H1 (cell line): ENCODE measurements at regions not wholly inside any gene's neighbourhood (a gene's known extent, or its start where the extent isn't known, plus 50 kb on each side); places are given as distances from the start of the nearest gene placed in this dataset.

Source experiments
- CTCF ChIA-PET: fragments of 300-600 bp; sonication (Branson Sonifier 250); formaldehyde crosslinking; loops from one replicate; lab custom pipeline; 2021; ENCODE audit not compliant: partially characterized antibody; lab: Charles Lee
- POLR2A ChIA-PET: fragments of 300-600 bp; sonication (Branson Sonifier 250); formaldehyde crosslinking; loops from one replicate; lab custom pipeline; 2021; ENCODE audit warnings: inconsistent platforms; ENCODE audit not compliant: partially characterized antibody; lab: Charles Lee
- DNase-seq, 2 experiments: peaks; one replicate each; pipeline versions ENCODE4 v3.0.0 to v3.0.0-alpha.2; 2010 to 2022; ENCODE audit warnings: low spot score in 2 of 2, low read depth in 1 of 2, mixed read lengths in 1 of 2
- FAIRE-seq: peaks from 2 replicates; lab custom pipeline; 2011; peaks lifted over from hg19 to GRCh38; lab: Jason Lieb, UNC
- H2AFZ ChIP-seq: 2 replicates; pipeline ENCODE4 v1.8.1; 2012; ENCODE audit warnings: low read length, inconsistent platforms
- H2AK5ac ChIP-seq: 2 replicates; pipeline ENCODE4 v1.6.1; 2013; ENCODE audit warnings: low read depth, low read length
- H2BK120ac ChIP-seq: replicated peaks from 2 replicates; pipeline ENCODE3; 2013; ENCODE audit warnings: low read depth, low read length, inconsistent platforms
- H2BK12ac ChIP-seq: 2 replicates; pipeline ENCODE4 v1.6.1; 2013; ENCODE audit warnings: low read depth, low read length
- H2BK15ac ChIP-seq: 2 replicates; pipeline ENCODE4 v1.6.1; 2013; ENCODE audit warnings: low read length
- H2BK20ac ChIP-seq: 2 replicates; pipeline ENCODE4 v1.6.1; 2013; ENCODE audit warnings: low read length
- H2BK5ac ChIP-seq: 2 replicates; pipeline ENCODE4 v1.6.1; 2013; ENCODE audit warnings: low read depth, low read length
- H3K14ac ChIP-seq: 2 replicates; pipeline ENCODE4 v1.6.1; 2013; ENCODE audit warnings: inconsistent platforms; ENCODE audit not compliant: insufficient read length
- H3K18ac ChIP-seq: 2 replicates; pipeline ENCODE4 v1.6.1; 2013; ENCODE audit warnings: low read length; ENCODE audit errors: extremely low read depth
- H3K23ac ChIP-seq: 2 replicates; pipeline ENCODE4 v1.6.1; 2013; ENCODE audit warnings: inconsistent platforms; ENCODE audit not compliant: insufficient read length
- H3K23me2 ChIP-seq: 2 replicates; pipeline ENCODE4 v1.6.1; 2013; ENCODE audit warnings: low read depth, low read length
- H3K27ac ChIP-seq: 2 replicates; pipeline ENCODE4 v1.6.1; 2011; ENCODE audit warnings: low read depth, low read length, inconsistent platforms
- H3K27me3 ChIP-seq, 4 experiments: replicated peaks in 1 of 4; 1 replicate in 1 of 4; 2 replicates in 3 of 4; pipeline versions ENCODE4 v1.6.1 to v1.8.1; 2011 to 2013; ENCODE audit warnings: low read length in 3 of 4, mild to moderate bottlenecking in 3 of 4, inconsistent platforms in 2 of 4, mixed read lengths in 2 of 4, moderate library complexity in 1 of 4; ENCODE audit not compliant: control insufficient read depth in 3 of 4, insufficient read depth in 3 of 4; ENCODE audit errors: extremely low read depth in 1 of 4
- H3K36me3 ChIP-seq, 4 experiments: 2 replicates each; pipeline versions ENCODE4 v1.6.1 to v1.8.1; 2011 to 2013; ENCODE audit warnings: mild to moderate bottlenecking in 4 of 4, low read length in 3 of 4, moderate library complexity in 2 of 4, control low read depth in 1 of 4, inconsistent platforms in 1 of 4; ENCODE audit not compliant: insufficient read depth in 4 of 4, control insufficient read depth in 2 of 4
- H3K4ac ChIP-seq: replicated peaks from 2 replicates; pipeline ENCODE3; 2013; ENCODE audit warnings: low read length, low read depth, mixed read lengths, inconsistent platforms; ENCODE audit not compliant: insufficient read length
- H3K4me1 ChIP-seq, 4 experiments: replicated peaks in 1 of 4; 1 replicate in 1 of 4; 2 replicates in 3 of 4; pipeline versions ENCODE4 v1.6.1 to v1.8.1; 2011 to 2013; ENCODE audit warnings: low read length in 3 of 4, inconsistent platforms in 2 of 4, mixed read lengths in 1 of 4; ENCODE audit not compliant: insufficient read depth in 4 of 4, control insufficient read depth in 3 of 4
- H3K4me2 ChIP-seq, 2 experiments: 2 replicates each; pipeline versions ENCODE4 v1.6.1 to v1.8.1; 2011 to 2013; ENCODE audit warnings: low read depth in 2 of 2, low read length in 2 of 2, control low read depth in 1 of 2, inconsistent platforms in 1 of 2, mild to moderate bottlenecking in 1 of 2; ENCODE audit not compliant: insufficient read depth in 1 of 2
- H3K4me3 ChIP-seq, 4 experiments: fragments of 200-600, 300-600 bp in 1 of 4; sonication (generic), shearing (Covaris generic), sonication (Bioruptor Twin) in 1 of 4; 2 replicates each; pipeline versions ENCODE4 v1.5.1 to v1.8.1; 2011 to 2016; ENCODE audit warnings: low read length in 4 of 4, low read depth in 3 of 4, control low read depth in 2 of 4, inconsistent platforms in 2 of 4, mild to moderate bottlenecking in 2 of 4, mixed read lengths in 1 of 4, moderate library complexity in 1 of 4; ENCODE audit not compliant: insufficient read depth in 2 of 4; ENCODE audit errors: extremely low read depth in 1 of 4
- H3K56ac ChIP-seq: replicated peaks from 2 replicates; pipeline ENCODE3; 2013; ENCODE audit warnings: low read depth, mild to moderate bottlenecking, mixed read lengths, low read length, inconsistent platforms; ENCODE audit not compliant: insufficient read length
- H3K79me1 ChIP-seq: 2 replicates; pipeline ENCODE4 v1.6.1; 2013; ENCODE audit warnings: low read depth, low read length, control low read depth
- H3K79me2 ChIP-seq, 2 experiments: 2 replicates each; pipeline versions ENCODE4 v1.6.1 to v1.8.1; 2012 to 2013; ENCODE audit warnings: low read length in 2 of 2, mild to moderate bottlenecking in 2 of 2, inconsistent platforms in 1 of 2; ENCODE audit not compliant: insufficient read depth in 2 of 2, control insufficient read depth in 1 of 2
- H3K9ac ChIP-seq, 4 experiments: replicated peaks in 1 of 4; 1 replicate in 1 of 4; 2 replicates in 3 of 4; pipeline versions ENCODE4 v1.6.1 to v1.8.1; 2011 to 2013; ENCODE audit warnings: low read depth in 3 of 4, low read length in 3 of 4, control low read depth in 2 of 4, mild to moderate bottlenecking in 2 of 4, moderate library complexity in 2 of 4, inconsistent platforms in 1 of 4; ENCODE audit errors: extremely low read depth in 1 of 4
- H3K9me3 ChIP-seq, 2 experiments: 2 replicates each; pipeline versions ENCODE4 v1.6.1 to v1.8.1; 2012 to 2013; ENCODE audit warnings: mild to moderate bottlenecking in 2 of 2, moderate library complexity in 2 of 2, control low read depth in 1 of 2, inconsistent platforms in 1 of 2, low read depth in 1 of 2, low read length in 1 of 2, mixed read lengths in 1 of 2; ENCODE audit not compliant: insufficient read depth in 2 of 2
- H4K20me1 ChIP-seq, 2 experiments: replicated peaks in 1 of 2; 2 replicates each; pipeline versions ENCODE3 to v1.8.1; 2011 to 2013; ENCODE audit warnings: inconsistent platforms in 2 of 2, low read length in 2 of 2, mild to moderate bottlenecking in 1 of 2; ENCODE audit not compliant: insufficient read depth in 2 of 2, control insufficient read depth in 1 of 2
- H4K5ac ChIP-seq: 2 replicates; pipeline ENCODE4 v1.6.1; 2013; ENCODE audit warnings: low read length, low read depth, mixed read lengths, inconsistent platforms; ENCODE audit not compliant: insufficient read length
- H4K8ac ChIP-seq: 2 replicates; pipeline ENCODE4 v1.8.0; 2013; ENCODE audit warnings: mild to moderate bottlenecking, moderate library complexity, low read length, inconsistent platforms; ENCODE audit not compliant: insufficient read depth; ENCODE audit errors: extremely low read depth
- H4K91ac ChIP-seq: replicated peaks from 2 replicates; pipeline ENCODE3; 2013; ENCODE audit warnings: low read length, mixed read lengths, inconsistent platforms; ENCODE audit not compliant: insufficient read length
- WGBS, 2 experiments: shearing (Covaris generic) in 1 of 2; methylation state at CpG; one replicate each; pipeline versions ENCODE4 v1.1.6 to v1.1.7; 2013 to 2015; ENCODE audit warnings: low lambda C conversion rate in 2 of 2, mixed read lengths in 2 of 2, inconsistent platforms in 1 of 2, low coverage in 1 of 2, missing lambda C conversion rate in 1 of 2; ENCODE audit not compliant: insufficient replicate concordance in 2 of 2, insufficient coverage in 1 of 2, insufficient read length in 1 of 2; ENCODE audit errors: extremely low coverage in 1 of 2, missing lambda C conversion rate in 1 of 2; 5-methylcytosine and 5-hydroxymethylcytosine counted together
- TF ChIP-seq, protein P1 (sequence below): fragments of 300-600 bp; sonication (generic); IDR thresholded peaks from 2 replicates; pipeline ENCODE4 v1.7.1; 2012; ENCODE audit warnings: low read length, moderate library complexity, mild to moderate bottlenecking, inconsistent platforms; ENCODE audit not compliant: insufficient replicate concordance

DNA sequence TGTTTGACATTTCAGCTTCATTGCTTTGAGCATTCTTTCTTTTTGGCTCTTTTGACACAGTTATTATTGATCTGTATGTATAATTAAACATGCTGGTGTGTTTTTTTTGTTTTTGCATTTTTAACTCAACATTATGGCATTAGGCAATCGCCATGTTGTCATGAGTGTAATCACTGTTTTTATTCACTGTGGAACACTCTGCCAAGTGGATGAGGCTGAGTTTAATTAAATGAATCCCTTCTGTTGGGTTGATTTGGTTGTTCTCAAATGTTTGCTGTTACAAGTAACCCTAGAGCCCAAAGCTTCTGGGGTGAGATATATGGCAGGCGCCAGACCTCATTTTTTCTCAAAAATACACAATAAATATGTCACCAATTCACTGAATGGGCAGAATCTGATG lies 428.1 kb downstream of the MATN1 start:
- Histone ChIP-seq H3K27ac (no peak overlapping the region), H3K14ac (no peak overlapping the region), H3K56ac (no peak overlapping the region), H2BK20ac (no peak overlapping the region), H3K27me3 (no peaks in the 10 kb centered on the region), H3K23ac (no peak overlapping the region), H3K9ac (no peak overlapping the region), H3K18ac (no peak overlapping the region), H3K4me3 (no peak overlapping the region), H2BK5ac (no peak overlapping the region), H2BK15ac (no peak overlapping the region), H2BK12ac (no peak overlapping the region), H3K23me2 (no peaks in the 10 kb centered on the region), H3K79me1 (no peaks in the 10 kb centered on the region), H4K5ac (no peak overlapping the region), H4K8ac (no peak overlapping the region), H2BK120ac (no peak overlapping the region), H2AK5ac (no peak overlapping the region), H3K9me3 (peaks cover 9 to 17% of the 10 kb centered on the region in 2 experiments), H2AFZ (no peak overlapping the region), H3K4me2 (no peak overlapping the region), H3K36me3 (no peaks in the 10 kb centered on the region), H3K4me1 (no peaks in the 10 kb centered on the region), H3K4ac (no peak overlapping the region), H4K20me1 (no peaks in the 10 kb centered on the region), H3K79me2 (no peaks in the 10 kb centered on the region), H4K91ac (no peak overlapping the region)
- 79% methylated on average over 2 of the region's 2 CpGs; no CpG with 5 or more reads in 1 of the 2 experiments for WGBS, 2 experiments
- no peak for DNase-seq
- POLR2A ChIA-PET = no interaction called here
- FAIRE-seq = no peak
- CTCF ChIA-PET = interaction anchor here (1.0 to 1.2 kb wide), 2 partner anchors 17 to 23 kb away, joined by 3 read pairs; no protein-coding TSS in a partner anchor
- TF ChIP-seq, protein P1, sequence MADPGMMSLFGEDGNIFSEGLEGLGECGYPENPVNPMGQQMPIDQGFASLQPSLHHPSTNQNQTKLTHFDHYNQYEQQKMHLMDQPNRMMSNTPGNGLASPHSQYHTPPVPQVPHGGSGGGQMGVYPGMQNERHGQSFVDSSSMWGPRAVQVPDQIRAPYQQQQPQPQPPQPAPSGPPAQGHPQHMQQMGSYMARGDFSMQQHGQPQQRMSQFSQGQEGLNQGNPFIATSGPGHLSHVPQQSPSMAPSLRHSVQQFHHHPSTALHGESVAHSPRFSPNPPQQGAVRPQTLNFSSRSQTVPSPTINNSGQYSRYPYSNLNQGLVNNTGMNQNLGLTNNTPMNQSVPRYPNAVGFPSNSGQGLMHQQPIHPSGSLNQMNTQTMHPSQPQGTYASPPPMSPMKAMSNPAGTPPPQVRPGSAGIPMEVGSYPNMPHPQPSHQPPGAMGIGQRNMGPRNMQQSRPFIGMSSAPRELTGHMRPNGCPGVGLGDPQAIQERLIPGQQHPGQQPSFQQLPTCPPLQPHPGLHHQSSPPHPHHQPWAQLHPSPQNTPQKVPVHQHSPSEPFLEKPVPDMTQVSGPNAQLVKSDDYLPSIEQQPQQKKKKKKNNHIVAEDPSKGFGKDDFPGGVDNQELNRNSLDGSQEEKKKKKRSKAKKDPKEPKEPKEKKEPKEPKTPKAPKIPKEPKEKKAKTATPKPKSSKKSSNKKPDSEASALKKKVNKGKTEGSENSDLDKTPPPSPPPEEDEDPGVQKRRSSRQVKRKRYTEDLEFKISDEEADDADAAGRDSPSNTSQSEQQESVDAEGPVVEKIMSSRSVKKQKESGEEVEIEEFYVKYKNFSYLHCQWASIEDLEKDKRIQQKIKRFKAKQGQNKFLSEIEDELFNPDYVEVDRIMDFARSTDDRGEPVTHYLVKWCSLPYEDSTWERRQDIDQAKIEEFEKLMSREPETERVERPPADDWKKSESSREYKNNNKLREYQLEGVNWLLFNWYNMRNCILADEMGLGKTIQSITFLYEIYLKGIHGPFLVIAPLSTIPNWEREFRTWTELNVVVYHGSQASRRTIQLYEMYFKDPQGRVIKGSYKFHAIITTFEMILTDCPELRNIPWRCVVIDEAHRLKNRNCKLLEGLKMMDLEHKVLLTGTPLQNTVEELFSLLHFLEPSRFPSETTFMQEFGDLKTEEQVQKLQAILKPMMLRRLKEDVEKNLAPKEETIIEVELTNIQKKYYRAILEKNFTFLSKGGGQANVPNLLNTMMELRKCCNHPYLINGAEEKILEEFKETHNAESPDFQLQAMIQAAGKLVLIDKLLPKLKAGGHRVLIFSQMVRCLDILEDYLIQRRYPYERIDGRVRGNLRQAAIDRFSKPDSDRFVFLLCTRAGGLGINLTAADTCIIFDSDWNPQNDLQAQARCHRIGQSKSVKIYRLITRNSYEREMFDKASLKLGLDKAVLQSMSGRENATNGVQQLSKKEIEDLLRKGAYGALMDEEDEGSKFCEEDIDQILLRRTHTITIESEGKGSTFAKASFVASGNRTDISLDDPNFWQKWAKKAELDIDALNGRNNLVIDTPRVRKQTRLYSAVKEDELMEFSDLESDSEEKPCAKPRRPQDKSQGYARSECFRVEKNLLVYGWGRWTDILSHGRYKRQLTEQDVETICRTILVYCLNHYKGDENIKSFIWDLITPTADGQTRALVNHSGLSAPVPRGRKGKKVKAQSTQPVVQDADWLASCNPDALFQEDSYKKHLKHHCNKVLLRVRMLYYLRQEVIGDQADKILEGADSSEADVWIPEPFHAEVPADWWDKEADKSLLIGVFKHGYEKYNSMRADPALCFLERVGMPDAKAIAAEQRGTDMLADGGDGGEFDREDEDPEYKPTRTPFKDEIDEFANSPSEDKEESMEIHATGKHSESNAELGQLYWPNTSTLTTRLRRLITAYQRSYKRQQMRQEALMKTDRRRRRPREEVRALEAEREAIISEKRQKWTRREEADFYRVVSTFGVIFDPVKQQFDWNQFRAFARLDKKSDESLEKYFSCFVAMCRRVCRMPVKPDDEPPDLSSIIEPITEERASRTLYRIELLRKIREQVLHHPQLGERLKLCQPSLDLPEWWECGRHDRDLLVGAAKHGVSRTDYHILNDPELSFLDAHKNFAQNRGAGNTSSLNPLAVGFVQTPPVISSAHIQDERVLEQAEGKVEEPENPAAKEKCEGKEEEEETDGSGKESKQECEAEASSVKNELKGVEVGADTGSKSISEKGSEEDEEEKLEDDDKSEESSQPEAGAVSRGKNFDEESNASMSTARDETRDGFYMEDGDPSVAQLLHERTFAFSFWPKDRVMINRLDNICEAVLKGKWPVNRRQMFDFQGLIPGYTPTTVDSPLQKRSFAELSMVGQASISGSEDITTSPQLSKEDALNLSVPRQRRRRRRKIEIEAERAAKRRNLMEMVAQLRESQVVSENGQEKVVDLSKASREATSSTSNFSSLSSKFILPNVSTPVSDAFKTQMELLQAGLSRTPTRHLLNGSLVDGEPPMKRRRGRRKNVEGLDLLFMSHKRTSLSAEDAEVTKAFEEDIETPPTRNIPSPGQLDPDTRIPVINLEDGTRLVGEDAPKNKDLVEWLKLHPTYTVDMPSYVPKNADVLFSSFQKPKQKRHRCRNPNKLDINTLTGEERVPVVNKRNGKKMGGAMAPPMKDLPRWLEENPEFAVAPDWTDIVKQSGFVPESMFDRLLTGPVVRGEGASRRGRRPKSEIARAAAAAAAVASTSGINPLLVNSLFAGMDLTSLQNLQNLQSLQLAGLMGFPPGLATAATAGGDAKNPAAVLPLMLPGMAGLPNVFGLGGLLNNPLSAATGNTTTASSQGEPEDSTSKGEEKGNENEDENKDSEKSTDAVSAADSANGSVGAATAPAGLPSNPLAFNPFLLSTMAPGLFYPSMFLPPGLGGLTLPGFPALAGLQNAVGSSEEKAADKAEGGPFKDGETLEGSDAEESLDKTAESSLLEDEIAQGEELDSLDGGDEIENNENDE = no peak
